ENCODE measurements at regions not wholly inside any gene's neighbourhood (a gene's known extent, or its start where the extent isn't known, plus 50 kb on each side); places are given as distances from the start of the nearest gene placed in this dataset.
A peak's percentile ranks its signal among the peaks of the same experiment; 100 is the strongest.

DNA sequence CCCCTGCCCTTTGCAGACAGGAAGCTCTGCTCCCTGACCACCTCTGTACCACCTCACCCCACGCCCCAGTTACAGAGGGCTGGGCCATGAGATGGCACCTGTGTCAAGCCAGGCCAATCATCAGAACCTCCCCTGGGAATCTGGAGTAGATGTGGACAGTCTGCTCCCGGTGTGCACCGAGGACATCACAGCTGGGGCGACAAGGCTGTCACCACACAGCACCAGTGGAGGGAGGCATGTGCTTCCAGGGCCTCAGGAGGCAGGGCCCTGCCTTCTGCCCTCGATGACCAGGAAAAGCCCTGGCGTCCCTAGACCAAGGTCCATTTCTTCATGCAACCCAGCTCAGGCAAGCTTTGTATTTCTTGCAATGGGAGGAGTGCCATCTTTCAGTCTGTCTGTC, 309.5 kb downstream of the CTTN start:
- no peaks in the 10 kb centered on the region for H3K36me3 ChIP-seq (replicated peaks; ENCODE audit: insufficient read depth, low read depth)
- no peaks in the 10 kb centered on the region for H3K27me3 ChIP-seq
- TF ChIP-seq, protein P1, sequence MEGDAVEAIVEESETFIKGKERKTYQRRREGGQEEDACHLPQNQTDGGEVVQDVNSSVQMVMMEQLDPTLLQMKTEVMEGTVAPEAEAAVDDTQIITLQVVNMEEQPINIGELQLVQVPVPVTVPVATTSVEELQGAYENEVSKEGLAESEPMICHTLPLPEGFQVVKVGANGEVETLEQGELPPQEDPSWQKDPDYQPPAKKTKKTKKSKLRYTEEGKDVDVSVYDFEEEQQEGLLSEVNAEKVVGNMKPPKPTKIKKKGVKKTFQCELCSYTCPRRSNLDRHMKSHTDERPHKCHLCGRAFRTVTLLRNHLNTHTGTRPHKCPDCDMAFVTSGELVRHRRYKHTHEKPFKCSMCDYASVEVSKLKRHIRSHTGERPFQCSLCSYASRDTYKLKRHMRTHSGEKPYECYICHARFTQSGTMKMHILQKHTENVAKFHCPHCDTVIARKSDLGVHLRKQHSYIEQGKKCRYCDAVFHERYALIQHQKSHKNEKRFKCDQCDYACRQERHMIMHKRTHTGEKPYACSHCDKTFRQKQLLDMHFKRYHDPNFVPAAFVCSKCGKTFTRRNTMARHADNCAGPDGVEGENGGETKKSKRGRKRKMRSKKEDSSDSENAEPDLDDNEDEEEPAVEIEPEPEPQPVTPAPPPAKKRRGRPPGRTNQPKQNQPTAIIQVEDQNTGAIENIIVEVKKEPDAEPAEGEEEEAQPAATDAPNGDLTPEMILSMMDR (IDR thresholded peaks at IDR 0.05; ENCODE audit: poor library complexity), result no peak
- H3K79me2 ChIP-seq, result no peaks in the 10 kb centered on the region
- no peak overlapping the region for H2AFZ ChIP-seq
- H3K4me1 ChIP-seq (ENCODE audit: insufficient read depth), result no peaks in the 10 kb centered on the region
- no peak overlapping the region for H3K4me3 ChIP-seq
- H3K4me2 ChIP-seq, result no peak overlapping the region
- no peak overlapping the region for H3K27ac ChIP-seq
- no peak for DNase-seq (ENCODE audit: low spot score)
- WGBS (ENCODE audit: low lambda C conversion rate, missing lambda C conversion rate), result 91% methylated on average over 6 of the region's 6 CpGs
- no peaks in the 10 kb centered on the region for H4K20me1 ChIP-seq (ENCODE audit: insufficient read depth, poor library complexity, severe bottlenecking)
- no peaks in the 10 kb centered on the region for H3K9me2 ChIP-seq (replicated peaks; ENCODE audit: insufficient read depth)
- no peaks in the 10 kb centered on the region for H3K9me3 ChIP-seq (ENCODE audit: low read depth)

DNA sequence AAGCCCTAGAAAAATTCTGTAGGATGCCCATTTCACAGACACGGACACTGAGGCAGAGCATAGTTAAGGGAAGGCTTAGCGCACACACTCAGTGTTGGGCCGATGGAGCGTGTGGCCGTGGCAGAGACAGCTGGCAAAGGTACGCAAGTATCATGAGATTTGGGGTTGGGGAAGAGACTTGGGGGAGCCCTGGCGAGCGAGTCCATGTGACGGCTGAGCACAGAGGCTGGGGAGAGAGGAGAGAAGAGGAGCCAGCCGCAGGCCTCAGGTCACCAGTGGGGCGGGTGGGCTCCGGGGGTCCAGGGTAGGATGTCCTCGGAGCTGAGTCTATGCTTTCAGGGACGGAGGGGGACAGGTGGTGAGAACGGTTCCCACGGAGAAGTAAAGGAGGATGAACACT, 311.3 kb downstream of the CTTN start:
- 97% methylated on average over 9 of the region's 16 CpGs for WGBS (ENCODE audit: low lambda C conversion rate, missing lambda C conversion rate)
- Histone ChIP-seq H3K4me3 (no peak overlapping the region), H3K4me2 (no peak overlapping the region), H3K9me3 (ENCODE audit: low read depth) (no peaks in the 10 kb centered on the region), H3K4me1 (ENCODE audit: insufficient read depth) (no peaks in the 10 kb centered on the region), H3K27me3 (no peaks in the 10 kb centered on the region), H2AFZ (no peak overlapping the region), H3K27ac (no peak overlapping the region), H3K9me2 (replicated peaks; ENCODE audit: insufficient read depth) (no peaks in the 10 kb centered on the region), H4K20me1 (ENCODE audit: insufficient read depth, poor library complexity, severe bottlenecking) (no peaks in the 10 kb centered on the region), H3K79me2 (no peaks in the 10 kb centered on the region), H3K36me3 (replicated peaks; ENCODE audit: insufficient read depth, low read depth) (no peaks in the 10 kb centered on the region)
- no peak for TF ChIP-seq EZH2phosphoT487 (IDR thresholded peaks at IDR 0.05; ENCODE audit: low read depth, severe bottlenecking, unreplicated experiment)
- TF ChIP-seq, protein P1 (IDR thresholded peaks at IDR 0.05; ENCODE audit: poor library complexity), result no peak
- no peak for TF ChIP-seq EZH2 (IDR thresholded peaks at IDR 0.05; ENCODE audit: borderline replicate concordance)
- DNase-seq (ENCODE audit: low spot score), result no peak

DNA sequence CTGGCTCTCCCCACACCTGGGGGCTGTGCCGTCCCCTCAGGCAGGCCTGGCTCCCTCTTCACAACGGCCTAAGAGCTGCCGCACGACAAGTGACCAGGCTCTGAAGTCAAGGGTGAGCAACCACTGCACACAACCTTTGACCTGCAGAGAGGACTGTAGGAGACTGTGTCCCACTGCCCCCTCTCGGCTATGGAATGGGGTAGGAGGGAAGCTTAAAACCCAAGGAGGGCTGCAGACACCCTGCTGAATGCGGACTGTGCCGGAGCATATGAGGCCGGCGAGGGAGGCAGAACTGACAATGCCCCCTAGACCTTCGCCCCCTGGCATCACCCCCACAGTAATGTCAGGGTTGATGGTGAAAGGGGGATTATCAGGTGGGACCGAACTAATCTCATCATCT, 311.9 kb downstream of the CTTN start:
- TF ChIP-seq, protein P1 (IDR thresholded peaks at IDR 0.05; ENCODE audit: poor library complexity), result no peak
- TF ChIP-seq EZH2 (IDR thresholded peaks at IDR 0.05; ENCODE audit: borderline replicate concordance) (no peak), EZH2phosphoT487 (IDR thresholded peaks at IDR 0.05; ENCODE audit: low read depth, severe bottlenecking, unreplicated experiment) (no peak)
- Histone ChIP-seq H3K4me2 (no peak overlapping the region), H3K27me3 (no peaks in the 10 kb centered on the region), H3K79me2 (no peaks in the 10 kb centered on the region), H3K36me3 (replicated peaks; ENCODE audit: insufficient read depth, low read depth) (no peaks in the 10 kb centered on the region), H3K4me1 (ENCODE audit: insufficient read depth) (no peaks in the 10 kb centered on the region), H3K27ac (no peak overlapping the region), H3K4me3 (no peak overlapping the region), H2AFZ (no peak overlapping the region), H3K9me3 (ENCODE audit: low read depth) (no peaks in the 10 kb centered on the region), H4K20me1 (ENCODE audit: insufficient read depth, poor library complexity, severe bottlenecking) (no peaks in the 10 kb centered on the region), H3K9me2 (replicated peaks; ENCODE audit: insufficient read depth) (no peaks in the 10 kb centered on the region)
- 80% methylated on average over 11 of the region's 11 CpGs for WGBS (ENCODE audit: low lambda C conversion rate, missing lambda C conversion rate)
- no peak for DNase-seq (ENCODE audit: low spot score)

DNA sequence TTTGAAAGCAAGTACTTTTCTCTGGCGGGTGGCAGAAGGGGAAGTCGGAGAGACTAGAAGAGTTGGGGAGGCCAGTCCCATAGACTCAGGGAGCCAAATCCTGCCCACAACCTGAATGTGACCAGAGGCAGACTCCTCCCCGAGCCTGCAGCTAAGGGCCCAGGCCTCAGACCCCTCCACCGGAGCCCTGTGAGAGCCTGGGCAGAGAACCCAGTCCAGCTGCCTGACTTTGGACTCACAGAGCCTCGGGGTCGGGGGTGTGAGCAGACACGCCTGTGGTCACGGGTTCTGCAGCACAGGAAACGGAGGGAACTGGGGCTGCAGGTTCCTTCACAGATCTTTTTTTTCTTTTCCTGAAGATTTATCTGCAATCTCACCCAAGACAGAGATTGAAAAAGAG, 312.3 kb downstream of the CTTN start:
- DNase-seq (ENCODE audit: low spot score), result peak; percentile 25
- TF ChIP-seq EZH2 (IDR thresholded peaks at IDR 0.05; ENCODE audit: borderline replicate concordance) (no peak), EZH2phosphoT487 (IDR thresholded peaks at IDR 0.05; ENCODE audit: low read depth, severe bottlenecking, unreplicated experiment) (no peak)
- TF ChIP-seq, protein P1 (IDR thresholded peaks at IDR 0.05; ENCODE audit: poor library complexity), result no peak
- no peaks in the 10 kb centered on the region for H3K9me3 ChIP-seq (ENCODE audit: low read depth)

More for the DNA sequence above, 312.3 kb downstream of the CTTN start:
- no peaks in the 10 kb centered on the region for H3K36me3 ChIP-seq (replicated peaks; ENCODE audit: insufficient read depth, low read depth)
- H3K4me1 ChIP-seq (ENCODE audit: insufficient read depth), result no peaks in the 10 kb centered on the region
- no peaks in the 10 kb centered on the region for H4K20me1 ChIP-seq (ENCODE audit: insufficient read depth, poor library complexity, severe bottlenecking)
- no peaks in the 10 kb centered on the region for H3K79me2 ChIP-seq
- H3K4me3 ChIP-seq, result no peak overlapping the region
- H3K27me3 ChIP-seq, result no peaks in the 10 kb centered on the region
- H3K9me2 ChIP-seq (replicated peaks; ENCODE audit: insufficient read depth), result no peaks in the 10 kb centered on the region
- WGBS (ENCODE audit: low lambda C conversion rate, missing lambda C conversion rate), result 81% methylated on average over 9 of the region's 9 CpGs
- no peak overlapping the region for H3K27ac ChIP-seq
- H2AFZ ChIP-seq, result no peak overlapping the region
- no peak overlapping the region for H3K4me2 ChIP-seq
